Adipocyte (in vitro differentiated cells): ENCODE measurements at regions not wholly inside any gene's neighbourhood (a gene's known extent, or its start where the extent isn't known, plus 50 kb on each side); places are given as distances from the start of the nearest gene placed in this dataset.
"Not testable (repeated sequence)": the region's sequence is repeated elsewhere in the genome, so short reads cannot be mapped to it uniquely, and the experiment has no call there.

Experiments
- DNase-seq: peaks from one replicate; pipeline ENCODE4 v3.0.0-alpha.2; 2015; ENCODE audit warnings: low read depth
- H3K27me3 ChIP-seq: replicated peaks from 2 replicates; pipeline ENCODE4 v1.7.0; 2013; ENCODE audit warnings: mild to moderate bottlenecking, low read length, moderate library complexity; ENCODE audit not compliant: control insufficient read depth, insufficient read depth
- H3K36me3 ChIP-seq: 2 replicates; pipeline ENCODE4 v1.7.0; 2013; ENCODE audit warnings: low read length, mild to moderate bottlenecking, moderate library complexity; ENCODE audit not compliant: control insufficient read depth, insufficient read depth, severe bottlenecking
- H3K4me1 ChIP-seq: 2 replicates; pipeline ENCODE4 v1.7.0; 2013; ENCODE audit warnings: mild to moderate bottlenecking, low read length, moderate library complexity; ENCODE audit not compliant: control insufficient read depth, insufficient read depth
- H3K4me3 ChIP-seq: 2 replicates; pipeline ENCODE4 v1.7.0; 2013; ENCODE audit warnings: mild to moderate bottlenecking, low read length, moderate library complexity
- H3K9ac ChIP-seq: 2 replicates; pipeline ENCODE4 v1.7.0; 2013; ENCODE audit warnings: mild to moderate bottlenecking, low read length, moderate library complexity
- H3K9me3 ChIP-seq: 2 replicates; pipeline ENCODE4 v1.7.0; 2013; ENCODE audit warnings: mild to moderate bottlenecking, low read length, moderate library complexity; ENCODE audit not compliant: control insufficient read depth

GRCh38 chr12:131328861-131329845 is 375.4 kb downstream of the ADGRD1 start:
- H3K9ac ChIP-seq, H3K4me1 ChIP-seq, H3K36me3 ChIP-seq, DNase-seq, H3K9me3 ChIP-seq, H3K27me3 ChIP-seq, H3K4me3 ChIP-seq: not testable (repeated sequence)

DNA sequence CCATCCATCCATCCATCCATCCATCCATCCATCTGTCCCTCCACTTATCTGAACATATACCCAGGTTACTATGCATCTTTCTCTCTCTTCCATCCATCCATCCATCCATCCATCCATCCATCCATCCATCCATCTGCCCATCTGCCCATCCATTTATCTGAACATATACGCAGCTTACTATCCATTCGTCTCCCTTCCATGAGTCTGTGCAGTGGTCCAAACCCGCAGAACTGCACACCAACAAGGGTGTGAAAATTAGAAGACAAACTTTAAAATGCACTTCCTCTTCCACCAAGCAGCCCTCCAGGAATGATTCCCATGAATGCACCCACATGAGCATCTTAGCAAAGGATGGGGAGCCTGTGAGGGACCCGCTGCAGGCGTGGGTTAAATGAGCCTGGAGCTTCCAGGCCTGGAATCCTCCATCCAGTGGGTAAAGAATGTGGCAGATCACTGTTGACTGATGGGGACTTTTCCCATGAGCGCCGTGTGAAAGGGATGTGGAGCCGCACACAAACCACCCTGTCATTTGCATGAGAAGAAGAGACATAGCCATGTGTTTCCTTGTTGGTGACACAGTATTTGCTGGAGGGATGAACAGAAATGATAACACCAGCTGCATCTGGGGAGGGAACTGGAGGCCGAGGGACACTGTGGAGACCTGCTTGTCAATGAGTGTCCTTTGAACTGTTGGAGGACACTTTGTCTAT is 376.6 kb downstream of the ADGRD1 start:
- Histone ChIP-seq H3K4me3 (no peak overlapping the region), H3K9me3 (peaks cover 3% of the 10 kb centered on the region), H3K27me3 (no peaks in the 10 kb centered on the region), H3K36me3 (no peaks in the 10 kb centered on the region), H3K9ac (no peak overlapping the region), H3K4me1 (no peaks in the 10 kb centered on the region)
- DNase-seq = no peak

DNA sequence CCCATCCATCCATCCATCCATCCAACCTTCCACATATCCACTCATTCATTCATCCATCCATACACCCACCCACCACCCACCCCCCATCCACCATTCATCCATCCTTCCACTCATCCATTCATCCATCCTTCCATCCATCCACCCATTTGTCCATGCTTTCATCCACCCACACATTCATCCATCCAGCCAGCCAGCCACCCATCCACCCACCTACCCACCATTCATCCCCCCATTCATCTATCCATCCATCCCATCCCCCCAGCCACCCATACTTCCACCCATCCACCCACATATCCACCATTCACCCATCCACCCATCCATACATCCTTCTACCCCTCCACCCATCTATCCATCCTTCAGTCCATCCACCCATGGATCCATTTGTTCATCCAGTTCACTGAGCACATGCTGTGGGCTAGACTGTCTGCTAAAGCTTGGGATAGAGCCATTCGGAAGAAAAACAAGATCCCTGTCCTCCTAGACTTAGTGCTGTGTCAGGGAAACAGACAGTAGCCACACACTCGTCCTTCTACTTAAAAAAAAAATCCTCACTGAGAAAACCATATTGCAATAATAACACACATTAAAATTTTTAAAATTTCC is 377.5 kb downstream of the ADGRD1 start:
- H3K27me3 ChIP-seq = no peaks in the 10 kb centered on the region
- H3K4me3 ChIP-seq = no peak overlapping the region
- no peaks in the 10 kb centered on the region for H3K4me1 ChIP-seq
- H3K9me3 ChIP-seq = peaks cover 3% of the 10 kb centered on the region
- no peaks in the 10 kb centered on the region for H3K36me3 ChIP-seq
- H3K9ac ChIP-seq = no peak overlapping the region
- no peak for DNase-seq

DNA sequence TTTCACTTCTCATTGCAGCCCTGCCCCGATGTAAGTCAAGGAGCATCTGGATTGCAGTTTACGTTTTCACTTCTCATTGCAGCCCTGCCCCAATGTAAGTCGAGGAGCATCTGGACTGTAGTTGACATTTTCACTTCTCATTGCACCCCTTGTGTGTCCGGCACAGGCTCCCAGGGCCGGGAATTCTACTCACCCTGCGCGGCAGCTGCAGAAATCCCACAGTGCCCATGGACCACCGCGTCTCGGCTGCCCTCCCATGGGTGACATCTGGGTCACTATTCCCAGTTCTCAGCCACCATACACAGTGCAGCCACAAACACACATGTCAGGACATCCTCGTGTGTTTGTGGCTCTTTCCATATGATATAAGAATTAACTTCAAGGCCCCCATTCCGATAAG is 378.5 kb downstream of the ADGRD1 start:
- Histone ChIP-seq H3K4me3 (no peak overlapping the region), H3K27me3 (no peaks in the 10 kb centered on the region), H3K9ac (no peak overlapping the region), H3K9me3 (peaks cover 3% of the 10 kb centered on the region), H3K4me1 (no peaks in the 10 kb centered on the region), H3K36me3 (no peaks in the 10 kb centered on the region)
- DNase-seq = no peak

DNA sequence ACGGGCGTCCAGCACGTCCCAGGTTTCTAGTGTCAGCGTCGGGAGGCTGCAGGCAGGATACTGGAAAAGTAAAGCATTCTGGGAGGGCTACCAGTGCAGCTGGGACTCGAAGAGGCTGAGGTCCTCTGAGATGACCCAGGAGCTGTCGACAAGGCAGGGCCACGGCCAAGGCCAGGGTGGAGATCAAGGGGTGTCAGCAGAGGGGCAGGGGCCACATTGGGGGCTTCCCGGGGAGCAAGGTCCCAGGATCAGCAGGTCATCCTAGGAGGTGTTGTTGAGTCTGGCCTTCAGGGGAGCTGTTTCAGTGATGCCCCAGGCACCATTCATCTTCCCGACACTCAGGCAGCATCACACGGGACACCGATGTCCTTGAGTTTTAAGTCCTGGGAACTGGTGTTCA is 377.8 kb upstream of the SFSWAP start:
- no peak for DNase-seq
- Histone ChIP-seq H3K27me3 (no peaks in the 10 kb centered on the region), H3K9ac (no peak overlapping the region), H3K4me3 (no peak overlapping the region), H3K36me3 (no peaks in the 10 kb centered on the region), H3K9me3 (peaks cover 3% of the 10 kb centered on the region), H3K4me1 (no peaks in the 10 kb centered on the region)

DNA sequence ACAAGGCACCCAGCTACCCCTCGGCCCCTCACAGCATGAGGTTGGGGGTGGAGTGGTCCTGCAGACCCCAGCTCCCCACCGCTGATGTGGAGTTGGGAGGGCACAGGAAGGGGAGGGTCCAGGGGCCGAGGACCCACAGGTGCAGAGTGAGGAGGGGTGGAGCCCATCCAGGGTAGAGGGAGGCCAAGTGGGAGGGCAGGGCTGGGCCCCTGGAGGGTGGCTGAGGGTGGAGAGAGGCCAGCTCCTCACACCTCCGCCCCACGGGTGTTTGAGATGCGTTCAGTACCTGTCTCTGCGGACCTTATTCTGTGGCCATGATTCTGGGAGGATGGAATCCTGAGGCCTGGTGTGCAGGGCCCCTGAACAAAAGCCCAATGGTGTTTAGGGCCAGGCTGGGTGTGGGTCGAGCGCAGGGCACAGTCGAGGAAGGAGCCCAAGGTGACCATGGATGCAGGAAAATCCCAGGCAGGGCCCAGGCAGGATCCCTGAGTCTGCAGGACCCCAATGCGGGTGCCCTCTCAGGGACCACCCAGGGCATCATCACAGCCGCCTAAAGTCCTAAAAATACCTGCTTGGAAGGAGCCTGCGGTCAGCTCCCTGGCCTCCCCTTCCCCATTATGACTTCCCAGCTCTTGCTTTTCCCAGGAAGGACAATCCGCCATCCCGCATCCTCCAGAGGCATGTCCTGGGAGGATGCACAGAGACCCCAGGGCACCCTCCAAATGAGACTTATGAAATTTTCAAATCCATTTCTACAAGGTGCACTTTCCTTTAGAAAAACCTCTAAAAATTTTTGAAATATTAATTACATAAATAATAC is 377.1 kb upstream of the SFSWAP start:
- H3K4me1 ChIP-seq = no peaks in the 10 kb centered on the region
- peaks cover 3% of the 10 kb centered on the region for H3K9me3 ChIP-seq
- no peaks in the 10 kb centered on the region for H3K36me3 ChIP-seq
- H3K27me3 ChIP-seq = no peaks in the 10 kb centered on the region
- no peak overlapping the region for H3K9ac ChIP-seq
- no peak overlapping the region for H3K4me3 ChIP-seq
- DNase-seq = no peak

GRCh38 chr12:131334835-131335234 is 376.1 kb upstream of the SFSWAP start:
- H3K36me3 ChIP-seq = no peaks in the 10 kb centered on the region
- no peak overlapping the region for H3K4me3 ChIP-seq
- no peaks in the 10 kb centered on the region for H3K4me1 ChIP-seq
- no peak overlapping the region for H3K9ac ChIP-seq
- DNase-seq = no peak
- H3K9me3 ChIP-seq = peaks cover 3% of the 10 kb centered on the region
- no peaks in the 10 kb centered on the region for H3K27me3 ChIP-seq

DNA sequence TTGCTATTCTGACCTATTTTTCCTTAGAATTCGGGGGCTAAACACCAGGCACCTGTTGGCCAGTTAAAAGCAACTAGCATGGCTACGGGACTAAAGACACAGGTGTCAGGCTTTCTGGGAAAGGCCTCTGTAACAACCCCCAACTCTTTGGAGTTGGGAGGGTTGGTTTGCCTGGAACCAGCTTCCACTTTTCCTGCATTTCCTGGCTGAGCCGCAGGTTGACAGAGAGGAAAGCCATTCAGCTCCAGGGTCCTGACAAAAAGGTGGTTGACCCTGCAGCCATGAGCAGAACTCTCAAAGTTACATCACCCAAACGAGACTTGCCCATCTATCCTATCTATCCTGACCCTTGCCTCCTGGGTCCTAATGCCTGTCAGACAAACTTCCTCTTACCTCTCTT is 375.4 kb upstream of the SFSWAP start:
- DNase-seq = no peak
- no peaks in the 10 kb centered on the region for H3K4me1 ChIP-seq
- no peaks in the 10 kb centered on the region for H3K27me3 ChIP-seq
- no peaks in the 10 kb centered on the region for H3K36me3 ChIP-seq
- H3K9ac ChIP-seq = no peak overlapping the region
- H3K4me3 ChIP-seq = no peak overlapping the region
- H3K9me3 ChIP-seq = peaks cover 3% of the 10 kb centered on the region

DNA sequence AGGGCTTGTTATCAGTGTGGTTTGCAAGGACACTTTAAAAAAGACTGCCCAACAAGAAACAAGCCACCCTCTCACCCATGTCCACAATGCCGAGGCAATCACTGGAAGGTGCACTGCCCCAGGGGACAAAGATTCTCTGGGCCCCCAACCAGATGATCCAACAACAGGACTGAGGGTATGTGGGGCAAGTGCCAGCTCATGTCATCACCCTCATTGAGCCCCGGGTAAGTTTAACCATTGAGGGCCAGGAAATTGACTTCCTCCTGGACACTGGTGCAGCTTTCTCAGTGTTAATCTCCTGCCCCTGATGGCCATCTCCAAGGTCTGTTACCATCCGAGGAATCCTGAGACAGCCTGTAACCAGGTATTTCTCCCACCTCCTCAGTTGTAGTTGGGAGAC is 373.0 kb upstream of the SFSWAP start:
- not testable (repeated sequence) for H3K4me1 ChIP-seq, H3K9me3 ChIP-seq, H3K9ac ChIP-seq, H3K36me3 ChIP-seq, H3K27me3 ChIP-seq, H3K4me3 ChIP-seq, DNase-seq

DNA sequence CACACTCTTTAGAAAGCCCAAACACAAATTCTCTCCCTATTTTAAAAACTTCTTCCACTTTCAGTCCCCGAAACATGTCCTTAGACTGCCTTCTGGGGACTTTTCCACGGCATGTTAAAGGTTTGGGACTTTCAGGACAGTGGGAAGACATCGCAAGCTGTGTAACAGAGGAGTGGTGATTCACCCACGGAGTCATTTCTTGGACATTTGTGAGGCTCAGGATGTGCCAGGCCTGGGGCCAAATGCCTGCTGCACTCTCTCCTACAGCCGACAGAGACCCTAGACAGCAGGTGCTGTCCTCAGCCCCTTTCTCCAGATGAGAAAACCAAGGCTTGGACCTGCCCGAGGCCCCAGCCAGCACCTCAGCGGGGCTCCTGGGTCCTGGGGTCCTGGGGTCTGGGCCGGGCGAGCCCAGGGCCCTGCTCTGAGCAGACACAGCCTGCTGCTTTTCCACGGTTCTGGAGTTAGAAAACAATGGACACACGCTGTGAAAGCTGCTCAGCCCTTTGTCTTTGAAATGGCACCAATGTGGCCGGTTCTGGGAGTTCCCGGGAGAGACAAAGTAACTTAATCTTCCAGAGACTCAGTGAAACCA is 370.2 kb upstream of the SFSWAP start:
- Histone ChIP-seq H3K4me1 (no peaks in the 10 kb centered on the region), H3K4me3 (no peak overlapping the region), H3K9ac (no peak overlapping the region), H3K9me3 (no peaks in the 10 kb centered on the region), H3K36me3 (no peaks in the 10 kb centered on the region), H3K27me3 (peaks cover 1% of the 10 kb centered on the region)
- DNase-seq = no peak
